HK-2 (cell line): ENCODE measurements at regions not wholly inside any gene's neighbourhood (a gene's known extent, or its start where the extent isn't known, plus 50 kb on each side); places are given as distances from the start of the nearest gene placed in this dataset.

Experiments
- DNase-seq: peaks from one replicate; pipeline ENCODE4 v3.0.0-alpha.2; 2018; ENCODE audit not compliant: unreplicated experiment

GRCh38 chr2:107627164-107627563, 199.5 kb upstream of the RGPD4 start:
- no peak for DNase-seq

- no peak for DNase-seq
These were observed 198.8 kb upstream of the RGPD4 start for GRCh38 chr2:107627926-107628325.

GRCh38 chr2:107633580-107634147, 193.0 kb upstream of the RGPD4 start:
- peak; percentile 15 for DNase-seq

GRCh38 chr2:107634172-107634571, 192.5 kb upstream of the RGPD4 start:
- no peak for DNase-seq

- DNase-seq: peak; percentile 14
These were observed 190.8 kb upstream of the RGPD4 start for GRCh38 chr2:107635883-107636282.

GRCh38 chr2:107645586-107645985, 181.1 kb upstream of the RGPD4 start:
- DNase-seq: no peak

- no peak for DNase-seq
These were observed 177.8 kb upstream of the RGPD4 start for GRCh38 chr2:107648781-107649404.

GRCh38 chr2:107657049-107657448, 169.6 kb upstream of the RGPD4 start:
- DNase-seq: no peak

GRCh38 chr2:107663632-107664031, 163.1 kb upstream of the RGPD4 start:
- DNase-seq: no peak

GRCh38 chr2:107669335-107669734, 157.4 kb upstream of the RGPD4 start:
- DNase-seq: no peak

GRCh38 chr2:107681936-107682335, 144.8 kb upstream of the RGPD4 start:
- DNase-seq: no peak

GRCh38 chr2:107684421-107684820, 142.3 kb upstream of the RGPD4 start:
- DNase-seq: no peak

GRCh38 chr2:107685421-107685986, 141.2 kb upstream of the RGPD4 start:
- DNase-seq: no peak

- DNase-seq: no peak
These were observed 139.6 kb upstream of the RGPD4 start for GRCh38 chr2:107687073-107687472.

- DNase-seq: no peak
These were observed 138.6 kb upstream of the RGPD4 start for GRCh38 chr2:107688135-107688534.

GRCh38 chr2:107693604-107694003, 133.1 kb upstream of the RGPD4 start:
- DNase-seq: no peak

- no peak for DNase-seq
These were observed 132.0 kb upstream of the RGPD4 start for GRCh38 chr2:107694667-107695066.

- DNase-seq: no peak
These were observed 129.3 kb upstream of the RGPD4 start for GRCh38 chr2:107697385-107697784.

GRCh38 chr2:107698861-107699260, 127.8 kb upstream of the RGPD4 start:
- DNase-seq: no peak

GRCh38 chr2:107700073-107700472, 126.6 kb upstream of the RGPD4 start:
- DNase-seq: no peak

- no peak for DNase-seq
These were observed 114.8 kb upstream of the RGPD4 start for GRCh38 chr2:107711941-107712340.

GRCh38 chr2:107712857-107713256, 113.8 kb upstream of the RGPD4 start:
- DNase-seq: no peak

GRCh38 chr2:107717661-107718060, 109.0 kb upstream of the RGPD4 start:
- no peak for DNase-seq

- no peak for DNase-seq
These were observed 107.6 kb upstream of the RGPD4 start for GRCh38 chr2:107719141-107719540.
